ENCODE measurements at regions not wholly inside any gene's neighbourhood (a gene's known extent, or its start where the extent isn't known, plus 50 kb on each side); places are given as distances from the start of the nearest gene placed in this dataset.

GRCh38 chr2:9142551-9143263 lies 63.9 kb upstream of the ASAP2 start (continued):
- TF ChIP-seq, protein P1, sequence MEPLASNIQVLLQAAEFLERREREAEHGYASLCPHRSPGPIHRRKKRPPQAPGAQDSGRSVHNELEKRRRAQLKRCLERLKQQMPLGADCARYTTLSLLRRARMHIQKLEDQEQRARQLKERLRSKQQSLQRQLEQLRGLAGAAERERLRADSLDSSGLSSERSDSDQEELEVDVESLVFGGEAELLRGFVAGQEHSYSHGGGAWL (CRISPR knock-in tag; IDR thresholded peaks at IDR 0.05) = peak; percentile 86
- TF ChIP-seq ZNF746 (CRISPR knock-in tag; IDR thresholded peaks at IDR 0.05) = peak; percentile 53; the same call in 1 of the 2 replicates
- TF ChIP-seq, protein P2, sequence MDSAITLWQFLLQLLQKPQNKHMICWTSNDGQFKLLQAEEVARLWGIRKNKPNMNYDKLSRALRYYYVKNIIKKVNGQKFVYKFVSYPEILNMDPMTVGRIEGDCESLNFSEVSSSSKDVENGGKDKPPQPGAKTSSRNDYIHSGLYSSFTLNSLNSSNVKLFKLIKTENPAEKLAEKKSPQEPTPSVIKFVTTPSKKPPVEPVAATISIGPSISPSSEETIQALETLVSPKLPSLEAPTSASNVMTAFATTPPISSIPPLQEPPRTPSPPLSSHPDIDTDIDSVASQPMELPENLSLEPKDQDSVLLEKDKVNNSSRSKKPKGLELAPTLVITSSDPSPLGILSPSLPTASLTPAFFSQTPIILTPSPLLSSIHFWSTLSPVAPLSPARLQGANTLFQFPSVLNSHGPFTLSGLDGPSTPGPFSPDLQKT (CRISPR knock-in tag; IDR thresholded peaks at IDR 0.05; ENCODE audit: borderline replicate concordance) = no peak
- TF ChIP-seq, protein P3, sequence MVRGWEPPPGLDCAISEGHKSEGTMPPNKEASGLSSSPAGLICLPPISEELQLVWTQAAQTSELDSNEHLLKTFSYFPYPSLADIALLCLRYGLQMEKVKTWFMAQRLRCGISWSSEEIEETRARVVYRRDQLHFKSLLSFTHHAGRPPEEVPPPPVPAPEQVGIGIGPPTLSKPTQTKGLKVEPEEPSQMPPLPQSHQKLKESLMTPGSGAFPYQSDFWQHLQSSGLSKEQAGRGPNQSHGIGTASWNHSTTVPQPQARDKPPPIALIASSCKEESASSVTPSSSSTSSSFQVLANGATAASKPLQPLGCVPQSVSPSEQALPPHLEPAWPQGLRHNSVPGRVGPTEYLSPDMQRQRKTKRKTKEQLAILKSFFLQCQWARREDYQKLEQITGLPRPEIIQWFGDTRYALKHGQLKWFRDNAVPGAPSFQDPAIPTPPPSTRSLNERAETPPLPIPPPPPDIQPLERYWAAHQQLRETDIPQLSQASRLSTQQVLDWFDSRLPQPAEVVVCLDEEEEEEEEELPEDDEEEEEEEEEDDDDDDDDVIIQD (CRISPR knock-in tag; IDR thresholded peaks at IDR 0.05; ENCODE audit: low read depth) = peak; percentile 53; the same call in 1 of the 2 replicates
- peak; percentile 56; the same call in 1 of the 2 replicates for TF ChIP-seq MIXL1 (CRISPR knock-in tag; IDR thresholded peaks at IDR 0.05)
- TF ChIP-seq ZSCAN21 (CRISPR knock-in tag; IDR thresholded peaks at IDR 0.05; ENCODE audit: borderline replicate concordance) = peak; percentile 34; the same call in 1 of the 2 replicates
- TF ChIP-seq RFXAP (CRISPR knock-in tag; IDR thresholded peaks at IDR 0.05; ENCODE audit: borderline replicate concordance) = peak; percentile 66
- peak; percentile 6; the same call in 1 of the 2 replicates for TF ChIP-seq RARA (CRISPR knock-in tag; IDR thresholded peaks at IDR 0.05)
- TF ChIP-seq, protein P4, sequence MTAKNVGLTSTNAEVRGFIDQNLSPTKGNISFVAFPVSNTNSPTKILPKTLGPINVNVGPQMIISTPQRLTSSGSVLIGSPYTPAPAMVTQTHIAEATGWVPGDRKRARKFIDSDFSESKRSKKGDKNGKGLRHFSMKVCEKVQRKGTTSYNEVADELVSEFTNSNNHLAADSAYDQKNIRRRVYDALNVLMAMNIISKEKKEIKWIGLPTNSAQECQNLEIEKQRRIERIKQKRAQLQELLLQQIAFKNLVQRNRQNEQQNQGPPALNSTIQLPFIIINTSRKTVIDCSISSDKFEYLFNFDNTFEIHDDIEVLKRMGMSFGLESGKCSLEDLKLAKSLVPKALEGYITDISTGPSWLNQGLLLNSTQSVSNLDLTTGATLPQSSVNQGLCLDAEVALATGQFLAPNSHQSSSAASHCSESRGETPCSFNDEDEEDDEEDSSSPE (CRISPR knock-in tag; IDR thresholded peaks at IDR 0.05) = 0 out of 2 replicates have a peak, but pooled peaks have one; percentile 14
- no peak for TF ChIP-seq ZNF816 (CRISPR knock-in tag; IDR thresholded peaks at IDR 0.05; ENCODE audit: borderline replicate concordance)
- TF ChIP-seq ZNF556 (CRISPR knock-in tag; IDR thresholded peaks at IDR 0.05; ENCODE audit: borderline replicate concordance) = no peak; the same call in 1 of the 2 replicates
- no peak for TF ChIP-seq PHF5A (CRISPR knock-in tag; IDR thresholded peaks at IDR 0.05; ENCODE audit: low read depth, unreplicated experiment)
- TF ChIP-seq NFE2L2 (IDR thresholded peaks at IDR 0.05; ENCODE audit: low read length) = no peak
- TF ChIP-seq CREB1 (IDR thresholded peaks at IDR 0.05) = no peak
- TF ChIP-seq CREB1 (CRISPR knock-in tag; IDR thresholded peaks at IDR 0.05) = no peak
- TF ChIP-seq ZNF792 (CRISPR knock-in tag; IDR thresholded peaks at IDR 0.05) = peak; percentile 59; the same call in 1 of the 2 replicates
- TF ChIP-seq ZNF275 (CRISPR knock-in tag; IDR thresholded peaks at IDR 0.05; ENCODE audit: borderline replicate concordance) = peak; percentile 84
- TF ChIP-seq, protein P5, sequence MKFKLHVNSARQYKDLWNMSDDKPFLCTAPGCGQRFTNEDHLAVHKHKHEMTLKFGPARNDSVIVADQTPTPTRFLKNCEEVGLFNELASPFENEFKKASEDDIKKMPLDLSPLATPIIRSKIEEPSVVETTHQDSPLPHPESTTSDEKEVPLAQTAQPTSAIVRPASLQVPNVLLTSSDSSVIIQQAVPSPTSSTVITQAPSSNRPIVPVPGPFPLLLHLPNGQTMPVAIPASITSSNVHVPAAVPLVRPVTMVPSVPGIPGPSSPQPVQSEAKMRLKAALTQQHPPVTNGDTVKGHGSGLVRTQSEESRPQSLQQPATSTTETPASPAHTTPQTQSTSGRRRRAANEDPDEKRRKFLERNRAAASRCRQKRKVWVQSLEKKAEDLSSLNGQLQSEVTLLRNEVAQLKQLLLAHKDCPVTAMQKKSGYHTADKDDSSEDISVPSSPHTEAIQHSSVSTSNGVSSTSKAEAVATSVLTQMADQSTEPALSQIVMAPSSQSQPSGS (CRISPR knock-in tag; IDR thresholded peaks at IDR 0.05) = peak; percentile 60; the same call in 1 of the 2 replicates
- TF ChIP-seq SMC3 (IDR thresholded peaks at IDR 0.05; ENCODE audit: low read length) = peak; percentile 59; the same call in 1 of the 2 replicates
- peak; percentile 52; the same call in 1 of the 2 replicates for TF ChIP-seq KDM5A (IDR thresholded peaks at IDR 0.05; ENCODE audit: borderline replicate concordance, low read length)
- 0 out of 2 replicates have a peak, but pooled peaks have one; percentile 19 for TF ChIP-seq ZFP36L2 (CRISPR knock-in tag; IDR thresholded peaks at IDR 0.05)
- peak; percentile 88; the same call in 1 of the 2 replicates for TF ChIP-seq BRF2 (CRISPR knock-in tag; IDR thresholded peaks at IDR 0.05)

All from HepG2 (cell line).